Neutrophil (primary cell): ENCODE measurements at regions not wholly inside any gene's neighbourhood (a gene's known extent, or its start where the extent isn't known, plus 50 kb on each side); places are given as distances from the start of the nearest gene placed in this dataset.
"Not testable (repeated sequence)": the region's sequence is repeated elsewhere in the genome, so short reads cannot be mapped to it uniquely, and the experiment has no call there.

Experiments
- H3K27ac ChIP-seq: fragments of 200-600 bp; sonication (generic); 2 replicates; pipeline ENCODE4 v1.5.1; 2016; ENCODE audit warnings: mild to moderate bottlenecking, moderate library complexity
- H3K27me3 ChIP-seq: fragments of 200-600 bp; sonication (generic); 2 replicates; pipeline ENCODE4 v1.6.0; 2016; ENCODE audit warnings: mild to moderate bottlenecking
- H3K36me3 ChIP-seq: fragments of 200-600 bp; sonication (generic); 2 replicates; pipeline ENCODE4 v1.5.1; 2017
- H3K4me1 ChIP-seq, 2 experiments: fragments of 200-600 bp in 1 of 2; sonication (generic) in 1 of 2; 1 replicate in 1 of 2; 2 replicates in 1 of 2; pipeline versions ENCODE4 v1.5.1 to v1.6.1; 2013 to 2016; ENCODE audit warnings: low read depth in 1 of 2, low read length in 1 of 2, mild to moderate bottlenecking in 1 of 2, moderate library complexity in 1 of 2; ENCODE audit not compliant: control insufficient read depth in 1 of 2, insufficient read depth in 1 of 2
- H3K4me3 ChIP-seq, 2 experiments: fragments of 200-600 bp in 1 of 2; sonication (generic) in 1 of 2; 1 replicate in 1 of 2; 2 replicates in 1 of 2; pipeline ENCODE4 v1.5.1; 2013 to 2016; ENCODE audit warnings: low read depth in 1 of 2, low read length in 1 of 2, mild to moderate bottlenecking in 1 of 2, moderate library complexity in 1 of 2
- H3K9me3 ChIP-seq: fragments of 200-600 bp; sonication (generic); 2 replicates; pipeline ENCODE4 v1.5.1; 2016
- CTCF ChIP-seq: fragments of 200-600 bp; sonication (generic); IDR thresholded peaks from 2 replicates; pipeline ENCODE4 v1.5.1; 2016; ENCODE audit warnings: antibody characterized with exemption

GRCh38 chr9:22508354-22508753 is 61.7 kb downstream of the DMRTA1 start:
- not testable (repeated sequence) for H3K4me1 ChIP-seq, H3K36me3 ChIP-seq, H3K27me3 ChIP-seq, H3K9me3 ChIP-seq, H3K4me3 ChIP-seq, H3K27ac ChIP-seq

GRCh38 chr9:22508790-22509189 is 62.2 kb downstream of the DMRTA1 start:
- no peaks in the 10 kb centered on the region for H3K27me3 ChIP-seq
- no peak overlapping the region for H3K27ac ChIP-seq
- H3K9me3 ChIP-seq: no peaks in the 10 kb centered on the region
- H3K4me1 ChIP-seq: no peaks in the 10 kb centered on the region
- H3K36me3 ChIP-seq: no peaks in the 10 kb centered on the region
- no peak for TF ChIP-seq CTCF
- no peak overlapping the region for H3K4me3 ChIP-seq

- no peak for TF ChIP-seq CTCF
- Histone ChIP-seq H3K4me3 (no peak overlapping the region), H3K9me3 (no peaks in the 10 kb centered on the region), H3K36me3 (no peaks in the 10 kb centered on the region), H3K27ac (no peak overlapping the region), H3K4me1 (no peaks in the 10 kb centered on the region), H3K27me3 (no peaks in the 10 kb centered on the region)
Observed at GRCh38 chr9:22512495-22512894, 65.9 kb downstream of the DMRTA1 start.

DNA sequence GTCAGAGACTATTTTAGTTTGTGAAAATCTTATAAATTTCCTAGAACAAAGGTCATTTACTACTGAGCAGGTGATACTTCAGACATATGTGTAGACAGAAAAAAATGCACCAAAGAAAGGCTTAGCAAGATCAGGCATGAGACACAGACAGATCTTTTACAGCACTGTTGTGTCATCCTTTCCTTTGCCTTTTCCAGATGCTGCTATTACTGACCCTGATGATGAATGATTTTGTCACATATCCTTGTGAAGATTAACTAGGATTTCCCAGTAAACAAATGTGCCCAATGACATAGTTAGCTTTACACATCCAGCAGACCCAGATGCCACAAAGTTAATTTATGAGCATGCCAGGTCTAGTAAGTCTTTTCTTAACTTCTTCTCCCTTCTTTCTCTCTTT is 68.2 kb downstream of the DMRTA1 start:
- H3K4me3 ChIP-seq: no peak overlapping the region
- no peaks in the 10 kb centered on the region for H3K36me3 ChIP-seq
- TF ChIP-seq CTCF: no peak

GRCh38 chr9:22522206-22522740 is 75.6 kb downstream of the DMRTA1 start:
- H3K27me3 ChIP-seq: no peaks in the 10 kb centered on the region
- no peaks in the 10 kb centered on the region for H3K4me1 ChIP-seq
- H3K36me3 ChIP-seq: no peaks in the 10 kb centered on the region
- no peaks in the 10 kb centered on the region for H3K9me3 ChIP-seq
- H3K27ac ChIP-seq: no peak overlapping the region
- no peak overlapping the region for H3K4me3 ChIP-seq
- TF ChIP-seq CTCF: no peak

More for the DNA sequence above, 68.2 kb downstream of the DMRTA1 start:
- no peaks in the 10 kb centered on the region for H3K9me3 ChIP-seq
- no peaks in the 10 kb centered on the region for H3K27me3 ChIP-seq
- no peaks in the 10 kb centered on the region for H3K4me1 ChIP-seq
- H3K27ac ChIP-seq: no peak overlapping the region

GRCh38 chr9:22528485-22528884 is 81.9 kb downstream of the DMRTA1 start:
- Histone ChIP-seq H3K4me1 (no peaks in the 10 kb centered on the region), H3K36me3 (no peaks in the 10 kb centered on the region), H3K9me3 (no peaks in the 10 kb centered on the region), H3K27me3 (no peaks in the 10 kb centered on the region), H3K27ac (no peak overlapping the region), H3K4me3 (no peak overlapping the region)
- no peak for TF ChIP-seq CTCF
